Skeletal muscle tissue (tissue), 3 donors: ENCODE measurements at regions not wholly inside any gene's neighbourhood (a gene's known extent, or its start where the extent isn't known, plus 50 kb on each side); places are given as distances from the start of the nearest gene placed in this dataset.

ENCODE experiments used
- H3K27ac ChIP-seq: one replicate; pipeline ENCODE4 v1.7.0; 2013; ENCODE audit warnings: mild to moderate bottlenecking, low read depth, low read length, inconsistent platforms
- H3K27me3 ChIP-seq, 3 donors: one replicate each; pipeline ENCODE4 v1.7.0; 2013; ENCODE audit warnings: low read length in 3 of 3; ENCODE audit not compliant: control insufficient read depth in 3 of 3, insufficient read depth in 3 of 3
- H3K36me3 ChIP-seq, 3 donors: one replicate each; pipeline ENCODE4 v1.7.0; 2013; ENCODE audit warnings: low read length in 3 of 3; ENCODE audit not compliant: control insufficient read depth in 3 of 3, insufficient read depth in 3 of 3
- H3K4me1 ChIP-seq, 3 donors: one replicate each; pipeline ENCODE4 v1.7.0; 2013; ENCODE audit warnings: low read length in 3 of 3, mild to moderate bottlenecking in 3 of 3; ENCODE audit not compliant: control insufficient read depth in 3 of 3, insufficient read depth in 3 of 3
- H3K4me3 ChIP-seq, 3 donors: one replicate each; pipeline ENCODE4 v1.7.0; 2013; ENCODE audit warnings: low read length in 3 of 3
- H3K9ac ChIP-seq, 3 donors: one replicate each; pipeline ENCODE4 v1.7.0; 2013; ENCODE audit warnings: low read length in 3 of 3, mild to moderate bottlenecking in 3 of 3, moderate library complexity in 2 of 3, low read depth in 1 of 3
- H3K9me3 ChIP-seq, 3 donors: one replicate each; pipeline ENCODE4 v1.7.0; 2013; ENCODE audit warnings: low read length in 3 of 3; ENCODE audit not compliant: control insufficient read depth in 3 of 3
- donor health status: Osteomylitis.

GRCh38 chr17:63356337-63356757 lies 89.8 kb downstream of the CYB561 start:
- no peak overlapping the region for H3K27ac ChIP-seq
- H3K27me3 ChIP-seq, result no peaks in the 10 kb centered on the region
- H3K4me3 ChIP-seq, result no peak overlapping the region
- H3K36me3 ChIP-seq, result peaks cover 0 to 4% (median 0%) of the 10 kb centered on the region in 3 donors
- no peak overlapping the region for H3K9ac ChIP-seq
- H3K9me3 ChIP-seq, result no peaks in the 10 kb centered on the region
- peaks cover 0 to 3% (median 3%) of the 10 kb centered on the region in 3 donors for H3K4me1 ChIP-seq

GRCh38 chr17:63358111-63358839 lies 87.8 kb downstream of the CYB561 start:
- H3K9ac ChIP-seq, result no peak overlapping the region
- peaks cover 0 to 3% (median 3%) of the 10 kb centered on the region in 3 donors for H3K4me1 ChIP-seq
- no peak overlapping the region for H3K27ac ChIP-seq
- H3K36me3 ChIP-seq, result peaks cover 0 to 6% (median 4%) of the 10 kb centered on the region in 3 donors
- H3K27me3 ChIP-seq, result no peaks in the 10 kb centered on the region
- no peak overlapping the region for H3K4me3 ChIP-seq
- H3K9me3 ChIP-seq, result no peaks in the 10 kb centered on the region

DNA sequence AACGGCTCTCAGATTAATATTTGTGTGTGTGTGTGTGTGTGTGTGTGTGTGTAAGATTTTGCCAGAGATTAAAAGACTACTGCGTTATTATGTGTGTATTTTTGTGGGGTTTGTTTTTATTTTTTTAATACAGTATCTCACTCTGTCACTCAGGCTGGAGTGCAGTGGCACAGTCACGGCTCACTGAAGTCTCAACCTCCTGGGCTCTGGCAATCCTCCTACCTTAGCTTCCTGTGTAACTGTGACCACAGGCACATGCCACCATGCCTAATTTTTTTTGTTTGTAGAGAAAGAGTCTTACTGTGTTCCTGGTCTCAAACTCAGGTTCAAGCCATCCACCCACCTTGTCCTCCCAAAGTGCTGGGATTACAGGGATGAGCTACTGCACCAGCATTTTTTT lies 87.2 kb downstream of the CYB561 start:
- H3K9me3 ChIP-seq, result no peaks in the 10 kb centered on the region
- H3K27me3 ChIP-seq, result no peaks in the 10 kb centered on the region
- H3K4me1 ChIP-seq, result peaks cover 0 to 3% (median 3%) of the 10 kb centered on the region in 3 donors
- no peak overlapping the region for H3K4me3 ChIP-seq
- H3K36me3 ChIP-seq, result peaks cover 0 to 6% (median 4%) of the 10 kb centered on the region in 3 donors
- no peak overlapping the region for H3K27ac ChIP-seq
- H3K9ac ChIP-seq, result no peak overlapping the region

- H3K27me3 ChIP-seq, result no peaks in the 10 kb centered on the region
- H3K27ac ChIP-seq, result no peak overlapping the region
- H3K4me1 ChIP-seq, result peaks cover 0 to 3% (median 3%) of the 10 kb centered on the region in 3 donors
- no peak overlapping the region for H3K4me3 ChIP-seq
- no peak overlapping the region for H3K9ac ChIP-seq
- H3K9me3 ChIP-seq, result no peaks in the 10 kb centered on the region
- peaks cover 0 to 6% (median 4%) of the 10 kb centered on the region in 3 donors for H3K36me3 ChIP-seq
These were observed 84.9 kb downstream of the CYB561 start for GRCh38 chr17:63361182-63361581.

DNA sequence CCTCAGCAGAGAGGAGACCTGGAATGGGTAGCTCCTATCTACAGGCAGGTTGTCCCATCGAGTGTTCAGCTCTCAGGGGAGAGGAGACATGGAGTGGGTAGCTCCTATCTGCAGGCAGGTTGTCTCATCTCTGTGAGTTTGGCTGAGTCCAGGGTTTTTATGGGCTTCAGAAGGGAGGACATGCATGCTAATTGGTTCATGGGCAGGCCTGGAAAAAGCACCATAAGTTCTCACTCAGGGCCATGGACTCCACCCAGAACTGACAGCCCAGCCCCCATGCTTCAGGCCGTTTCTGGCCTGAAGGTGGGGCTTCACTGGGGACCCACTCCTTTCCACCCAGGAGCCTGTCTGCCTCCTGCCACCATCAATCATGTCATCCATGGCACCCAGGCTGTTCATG lies 84.0 kb downstream of the CYB561 start:
- peaks cover 0 to 6% (median 4%) of the 10 kb centered on the region in 3 donors for H3K36me3 ChIP-seq
- H3K4me3 ChIP-seq, result no peak overlapping the region
- H3K27ac ChIP-seq, result no peak overlapping the region
- no peaks in the 10 kb centered on the region for H3K9me3 ChIP-seq
- peaks cover 0 to 3% (median 2%) of the 10 kb centered on the region in 3 donors for H3K4me1 ChIP-seq
- H3K9ac ChIP-seq, result no peak overlapping the region
- H3K27me3 ChIP-seq, result no peaks in the 10 kb centered on the region

GRCh38 chr17:63364387-63364786 lies 81.7 kb downstream of the CYB561 start:
- Histone ChIP-seq H3K27me3 (no peaks in the 10 kb centered on the region), H3K36me3 (peaks cover 0 to 6% (median 4%) of the 10 kb centered on the region in 3 donors), H3K4me3 (no peak overlapping the region), H3K9me3 (no peaks in the 10 kb centered on the region), H3K9ac (no peak overlapping the region), H3K27ac (no peak overlapping the region), H3K4me1 (peaks cover 0 to 3% (median 0%) of the 10 kb centered on the region in 3 donors)

- Histone ChIP-seq H3K4me3 (no peak overlapping the region), H3K4me1 (peaks cover 0 to 3% (median 0%) of the 10 kb centered on the region in 3 donors), H3K9me3 (no peaks in the 10 kb centered on the region), H3K36me3 (peaks cover 0 to 6% (median 4%) of the 10 kb centered on the region in 3 donors), H3K27me3 (no peaks in the 10 kb centered on the region), H3K9ac (no peak overlapping the region), H3K27ac (no peak overlapping the region)
These were observed 81.2 kb downstream of the CYB561 start for GRCh38 chr17:63364944-63365343.

GRCh38 chr17:63365366-63366240 lies 80.5 kb downstream of the CYB561 start:
- Histone ChIP-seq H3K27ac (no peak overlapping the region), H3K4me3 (no peak overlapping the region), H3K4me1 (peaks cover 0 to 3% (median 0%) of the 10 kb centered on the region in 3 donors), H3K36me3 (peaks cover 0 to 6% (median 4%) of the 10 kb centered on the region in 3 donors), H3K27me3 (no peaks in the 10 kb centered on the region), H3K9ac (no peak overlapping the region), H3K9me3 (no peaks in the 10 kb centered on the region)

DNA sequence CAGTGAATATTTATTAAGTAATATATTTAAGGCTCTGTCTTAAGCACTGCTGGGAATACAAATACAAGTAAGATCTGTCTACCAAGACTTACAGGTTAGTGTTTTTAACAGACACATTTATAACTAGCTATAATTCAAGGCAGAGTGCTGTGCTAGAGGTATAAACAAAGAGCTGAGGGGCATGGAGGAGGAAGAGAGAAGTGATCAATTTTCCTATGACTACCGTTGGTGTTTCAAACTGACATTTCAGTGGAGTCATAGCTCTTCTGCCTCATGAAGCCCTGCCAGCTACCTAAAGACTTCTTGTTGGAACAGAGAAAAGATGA lies 79.9 kb downstream of the CYB561 start:
- H3K27me3 ChIP-seq, result no peaks in the 10 kb centered on the region
- peaks cover 0 to 6% (median under 1%) of the 10 kb centered on the region in 3 donors for H3K36me3 ChIP-seq
- H3K4me1 ChIP-seq, result peaks cover 0 to 3% (median 0%) of the 10 kb centered on the region in 3 donors
- no peak overlapping the region for H3K9ac ChIP-seq
- H3K9me3 ChIP-seq, result no peaks in the 10 kb centered on the region
- no peak overlapping the region for H3K4me3 ChIP-seq
- H3K27ac ChIP-seq, result no peak overlapping the region

- Histone ChIP-seq H3K4me3 (no peak overlapping the region), H3K27me3 (no peaks in the 10 kb centered on the region), H3K9me3 (no peaks in the 10 kb centered on the region), H3K27ac (no peak overlapping the region), H3K9ac (no peak overlapping the region), H3K4me1 (peaks cover 0 to 3% (median 0%) of the 10 kb centered on the region in 3 donors), H3K36me3 (no peaks in the 10 kb centered on the region)
These were observed 76.9 kb downstream of the CYB561 start for GRCh38 chr17:63369233-63369632.
